GM19372 (cell line): ENCODE measurements at regions not wholly inside any gene's neighbourhood (a gene's known extent, or its start where the extent isn't known, plus 50 kb on each side); places are given as distances from the start of the nearest gene placed in this dataset.
"Not testable (repeated sequence)": the region's sequence is repeated elsewhere in the genome, so short reads cannot be mapped to it uniquely, and the experiment has no call there.

Source experiments
- ATAC-seq: cut with Tn5 transposase; IDR thresholded peaks from one replicate; pipeline ENCODE4 v1.9.1; 2021; ENCODE audit warnings: mild to moderate bottlenecking, low read depth, moderate library complexity; ENCODE audit not compliant: unreplicated experiment

DNA sequence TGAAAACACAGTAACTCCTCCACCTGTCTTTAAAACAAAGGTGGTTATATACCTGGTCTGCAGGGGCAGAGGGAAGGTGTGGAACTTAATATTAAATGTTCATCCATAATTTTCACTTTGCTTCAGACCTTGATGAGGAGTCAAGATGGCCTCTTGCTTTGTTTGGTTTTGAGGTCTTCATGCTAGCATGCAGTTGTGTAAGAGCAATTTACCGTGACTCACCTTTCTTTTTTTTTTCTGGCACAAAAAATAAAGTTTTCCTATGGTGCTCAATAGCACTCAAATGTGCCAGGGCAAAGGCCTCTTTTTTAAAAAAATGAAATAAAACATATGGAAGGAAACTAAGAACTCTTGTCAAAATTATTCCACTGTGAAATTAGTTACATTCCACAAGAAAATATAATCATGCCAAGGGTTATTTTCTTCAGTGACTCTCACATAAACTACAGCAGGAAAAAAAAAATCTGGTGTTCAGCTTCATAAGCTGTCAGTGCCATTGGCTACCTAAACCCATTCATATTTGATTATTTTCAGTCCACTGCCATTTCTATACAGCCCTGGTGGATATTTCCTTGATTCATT, 128.2 kb downstream of the SLC7A11 start:
- ATAC-seq, result no peak

- ATAC-seq, result not testable (repeated sequence)
Observed at GRCh38 chr4:138112890-138113289, 129.3 kb downstream of the SLC7A11 start.

DNA sequence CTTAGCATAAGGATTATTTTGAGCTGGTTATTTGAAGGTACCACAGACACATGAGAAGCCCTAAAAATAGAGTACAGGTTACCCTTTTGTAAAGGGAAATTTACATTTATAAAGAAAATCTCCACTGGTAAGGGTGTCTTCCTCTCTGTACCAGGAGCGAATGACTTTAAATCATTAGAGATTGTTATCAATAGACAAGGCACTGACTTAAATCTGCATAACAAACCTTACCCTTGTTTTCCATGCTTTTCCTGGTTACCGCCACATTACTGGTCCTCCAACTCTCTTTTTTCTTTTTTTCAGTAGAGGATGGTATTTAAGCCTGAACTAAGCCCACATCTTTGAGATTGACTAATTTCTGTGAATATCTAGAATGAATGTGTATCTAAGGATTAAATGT, 129.8 kb downstream of the SLC7A11 start:
- ATAC-seq, result no peak

DNA sequence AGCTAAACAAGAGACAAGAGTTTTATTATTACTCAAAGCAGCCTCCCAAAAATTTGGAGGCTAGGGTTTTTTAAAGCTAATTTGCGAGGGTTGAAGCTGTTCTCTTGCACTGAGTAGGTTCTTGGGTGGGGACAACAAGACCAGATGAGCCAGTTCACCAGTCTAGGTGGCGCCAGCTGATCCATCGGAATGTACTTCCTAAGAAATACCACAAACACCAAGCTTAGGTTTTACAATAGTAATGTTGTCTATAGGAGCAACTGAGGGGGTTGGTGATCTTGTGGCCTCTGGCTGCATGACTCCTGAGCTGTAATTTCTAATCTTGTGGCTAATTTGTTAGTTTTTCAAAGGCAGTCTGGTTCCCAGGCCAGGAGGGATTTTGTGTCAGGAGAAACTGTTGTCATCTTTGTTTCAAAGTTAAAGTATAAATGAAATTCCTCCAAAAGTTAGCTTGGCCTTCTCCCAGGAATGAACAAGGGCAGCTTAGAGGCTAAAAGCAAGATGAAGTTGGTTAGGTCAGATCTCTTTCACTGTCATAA, 130.6 kb downstream of the SLC7A11 start:
- ATAC-seq, result no peak

GRCh38 chr4:138110815-138111214, 131.3 kb downstream of the SLC7A11 start:
- no peak for ATAC-seq

DNA sequence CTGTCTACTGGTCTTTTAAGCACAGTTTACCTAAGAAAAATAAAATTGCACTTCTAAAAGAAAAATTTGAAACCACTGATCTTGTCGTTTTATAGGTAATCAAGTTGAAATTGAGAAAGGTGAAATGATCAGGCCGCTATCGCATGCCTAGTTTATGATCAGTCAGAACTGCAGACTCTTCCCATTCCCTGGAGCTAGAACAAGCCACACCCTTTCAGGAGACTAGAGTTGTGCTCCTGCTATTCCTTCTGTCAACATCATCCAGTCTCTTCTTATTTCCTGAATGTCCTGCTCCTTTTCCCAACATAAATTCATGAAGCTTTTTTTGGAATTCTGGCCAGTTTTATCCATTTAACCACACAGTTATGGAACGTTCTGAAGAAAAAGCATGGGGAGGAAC, 135.1 kb downstream of the SLC7A11 start:
- no peak for ATAC-seq

- no peak for ATAC-seq
Observed at GRCh38 chr4:138105331-138105730, 136.8 kb downstream of the SLC7A11 start.

GRCh38 chr4:138104284-138104680, 137.9 kb downstream of the SLC7A11 start:
- no peak for ATAC-seq

DNA sequence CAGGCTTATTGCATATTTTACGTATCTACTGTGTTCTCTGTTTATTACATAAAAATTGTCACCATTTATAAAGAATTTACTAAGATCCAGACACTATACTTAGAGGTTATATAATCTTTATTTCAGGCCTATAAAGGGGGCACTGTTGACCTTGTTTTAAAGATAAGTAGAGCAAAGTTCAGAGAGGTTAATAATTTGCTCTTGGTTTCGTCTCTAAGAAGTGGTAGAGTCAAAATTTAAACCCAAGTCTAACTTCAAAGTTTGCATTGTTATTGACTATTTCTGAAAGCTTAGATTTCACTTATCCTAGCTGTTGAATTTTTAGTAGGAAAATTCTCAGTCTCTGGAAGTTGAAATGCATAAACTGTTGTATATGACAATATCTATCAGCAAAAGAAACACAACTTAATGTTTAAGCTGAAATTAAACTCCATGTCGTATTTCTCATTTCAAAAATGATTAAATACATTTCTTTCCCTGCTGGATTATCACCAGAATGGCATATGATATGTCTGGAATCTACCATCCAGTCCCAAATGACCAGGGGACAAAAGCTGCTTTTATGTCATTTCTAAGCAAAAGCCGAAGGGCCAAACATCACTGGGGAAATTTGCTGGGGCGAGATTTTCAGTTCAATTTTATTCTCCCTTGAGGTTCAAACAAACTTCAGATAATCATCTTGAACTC, 138.4 kb downstream of the SLC7A11 start:
- no peak for ATAC-seq

DNA sequence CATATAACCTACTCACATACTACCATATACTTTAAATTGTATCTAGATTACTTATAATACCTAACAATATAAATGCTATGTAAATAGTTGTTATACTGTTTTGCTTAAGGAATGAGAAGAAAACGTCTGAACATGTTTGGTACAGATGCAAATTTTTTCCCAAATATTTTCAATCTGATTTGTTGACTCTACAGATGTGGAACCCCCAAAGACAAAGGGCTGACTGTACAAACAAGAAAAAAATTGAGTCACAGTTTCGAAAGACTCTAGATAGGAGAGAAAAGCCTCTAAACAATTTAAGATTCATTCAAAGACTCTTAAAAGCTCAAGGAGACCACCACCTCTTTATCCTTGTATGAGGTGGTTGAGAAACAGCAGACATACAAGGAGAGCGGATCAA, 142.8 kb downstream of the SLC7A11 start:
- ATAC-seq, result no peak

DNA sequence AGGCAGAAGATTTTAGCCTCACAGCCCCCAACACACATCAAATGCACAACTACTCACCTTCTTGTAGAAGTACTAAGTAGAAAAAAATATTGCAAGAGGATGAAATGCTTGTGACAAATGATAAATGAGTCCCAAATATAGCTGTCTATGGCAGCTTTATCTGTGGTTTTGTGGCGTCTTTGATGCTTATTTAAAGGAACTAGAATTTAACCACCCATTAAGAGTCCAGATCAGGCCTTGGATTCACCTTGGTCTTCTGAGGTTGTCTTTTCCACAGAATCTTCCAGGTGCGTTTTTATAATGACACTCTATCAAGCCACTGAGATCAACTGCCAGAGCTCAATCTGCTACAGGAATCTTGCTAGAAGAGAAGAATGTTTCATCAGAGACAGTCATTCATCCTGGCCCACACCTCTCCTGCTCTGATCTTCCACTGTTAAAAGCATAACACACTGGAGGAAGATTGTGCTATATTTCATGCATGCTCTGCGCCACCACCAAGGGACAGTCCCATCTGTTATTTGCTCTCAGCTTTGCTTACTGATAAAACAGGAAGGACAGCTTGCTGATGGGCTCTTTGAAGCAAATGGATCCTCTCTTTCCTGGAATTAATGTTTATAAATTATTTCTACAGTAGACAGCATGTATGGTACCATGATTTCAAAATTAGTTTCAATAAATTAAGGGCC, 144.1 kb downstream of the SLC7A11 start:
- ATAC-seq, result no peak

GRCh38 chr4:138096384-138097062, 145.6 kb downstream of the SLC7A11 start:
- ATAC-seq, result no peak

GRCh38 chr4:138095378-138095777, 146.8 kb downstream of the SLC7A11 start:
- ATAC-seq, result no peak

DNA sequence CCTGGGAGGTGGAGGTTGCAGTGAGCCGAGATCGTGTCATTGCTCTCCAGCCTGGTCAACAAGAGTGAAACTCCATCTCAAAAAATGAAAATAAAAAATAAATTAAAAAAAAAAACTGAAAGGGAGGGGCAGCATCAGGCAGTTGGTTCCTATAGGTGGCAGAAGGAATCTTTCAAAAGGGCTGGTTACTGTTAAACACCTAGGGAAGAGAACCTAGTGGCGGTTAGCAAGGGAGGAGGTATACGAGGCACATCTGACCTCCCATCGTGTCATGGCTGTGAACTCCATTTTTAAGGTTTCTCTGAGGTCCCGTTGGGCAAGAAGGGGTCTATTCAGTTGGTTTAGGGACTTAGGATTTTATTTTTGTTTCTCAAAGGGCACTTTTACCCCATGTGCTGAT, 150.1 kb downstream of the SLC7A11 start:
- ATAC-seq, result no peak

DNA sequence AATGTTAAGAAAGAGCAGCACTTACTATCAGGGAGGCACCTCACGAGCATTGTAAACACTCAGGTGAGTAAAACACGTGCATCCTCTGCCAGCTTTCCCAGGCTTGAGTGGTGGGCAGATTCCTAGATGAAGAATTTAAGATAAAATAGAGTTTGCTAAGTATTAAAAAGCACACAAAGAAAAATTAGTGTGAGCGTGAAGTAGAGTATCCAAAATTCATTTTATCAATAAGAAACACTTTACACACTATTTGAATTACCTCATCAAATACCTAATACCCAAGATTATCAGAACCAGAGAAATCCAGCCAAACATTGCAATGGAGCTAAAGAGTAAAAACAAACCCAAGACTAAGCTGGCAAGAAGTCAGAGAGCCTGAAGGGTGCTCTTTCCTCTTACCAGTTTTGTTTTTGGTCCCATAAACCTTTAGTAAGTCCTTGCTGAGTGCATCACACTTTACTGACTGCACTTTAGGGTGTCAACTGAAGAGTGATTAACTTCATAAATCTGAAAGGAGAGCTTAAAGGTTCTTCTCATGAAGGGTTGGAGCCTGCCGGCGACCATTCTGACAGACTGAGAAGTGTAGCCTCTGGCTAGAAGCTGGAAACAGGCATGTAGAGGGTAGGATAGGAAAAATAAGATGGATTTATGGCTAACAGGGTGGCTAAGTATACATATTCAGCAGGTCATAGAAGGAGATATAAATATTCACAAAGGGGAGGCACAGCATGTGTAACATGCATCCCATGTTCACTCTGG, 151.1 kb downstream of the SLC7A11 start:
- ATAC-seq, result no peak

DNA sequence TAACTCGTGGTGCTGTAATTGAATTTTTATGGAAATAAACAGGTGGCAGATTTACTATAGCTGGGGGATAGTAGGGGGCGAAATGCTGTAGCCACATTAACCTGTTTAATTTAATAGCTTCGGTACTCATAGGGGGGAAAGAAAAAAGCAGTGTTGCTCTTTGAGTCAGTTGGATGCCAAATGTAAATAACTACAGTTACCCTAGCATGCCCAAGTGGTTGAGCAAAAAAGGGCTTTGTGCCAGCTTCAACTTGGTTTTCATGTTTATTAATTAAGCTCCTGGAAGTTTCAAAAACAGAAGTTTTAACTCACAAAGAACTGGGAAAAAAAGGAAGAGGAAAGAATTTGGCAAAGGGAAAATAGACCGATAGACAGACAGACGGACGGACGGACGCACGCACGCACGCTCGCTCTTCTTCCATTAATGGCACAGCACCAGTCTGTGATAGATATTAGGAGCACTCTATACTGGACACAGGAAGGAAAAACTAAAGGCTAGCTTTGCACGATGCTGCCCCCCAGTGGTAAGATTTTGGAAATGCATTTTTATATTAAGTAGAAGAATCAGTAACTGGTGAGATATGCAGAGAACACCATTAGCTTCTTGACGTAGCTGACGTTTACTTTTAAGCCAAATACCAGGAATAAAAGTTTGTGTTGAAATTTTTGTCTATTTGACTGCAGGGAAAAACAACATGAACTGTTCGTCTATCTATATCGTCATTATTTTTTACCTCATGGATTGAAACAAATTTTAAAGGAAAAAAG, 151.8 kb downstream of the SLC7A11 start:
- ATAC-seq, result peak; percentile 87

DNA sequence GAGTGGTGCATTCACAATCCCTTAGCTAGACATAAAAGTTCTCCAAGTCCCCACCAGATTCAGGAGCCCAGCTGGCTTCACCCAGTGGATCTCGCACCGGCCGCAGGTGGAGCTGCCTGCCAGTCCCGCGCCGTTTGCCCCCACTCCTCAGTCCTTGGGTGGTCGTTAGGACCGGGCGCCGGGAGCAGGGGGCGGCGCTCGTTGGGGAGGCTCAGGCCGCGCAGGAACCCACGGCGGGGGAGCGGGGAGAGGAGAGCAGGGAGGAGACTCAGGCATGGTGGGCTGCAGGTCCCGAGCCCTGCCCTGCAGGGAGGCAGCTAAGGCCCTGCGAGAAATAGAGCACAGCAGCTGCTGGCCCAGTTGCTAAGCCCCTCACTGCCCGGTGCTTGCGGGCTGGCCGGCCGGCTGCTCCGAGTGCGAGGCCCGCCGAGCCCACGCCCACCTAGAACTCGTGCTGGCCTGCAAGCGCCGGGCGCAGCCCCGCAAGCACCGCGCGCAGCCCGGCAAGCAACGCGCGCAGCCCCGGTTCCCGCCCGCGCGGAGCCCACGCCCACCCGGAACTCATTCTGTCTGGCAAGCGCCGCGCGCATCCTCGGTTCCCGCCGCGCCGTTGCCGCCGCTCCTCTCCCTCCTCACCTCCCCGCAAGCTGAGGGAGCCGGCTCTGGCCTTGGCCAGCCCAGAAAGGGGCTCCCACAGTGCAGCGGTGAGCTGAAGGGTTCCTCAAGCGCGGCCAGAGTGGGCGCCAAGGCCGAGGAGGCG, 153.5 kb downstream of the SLC7A11 start:
- no peak for ATAC-seq

DNA sequence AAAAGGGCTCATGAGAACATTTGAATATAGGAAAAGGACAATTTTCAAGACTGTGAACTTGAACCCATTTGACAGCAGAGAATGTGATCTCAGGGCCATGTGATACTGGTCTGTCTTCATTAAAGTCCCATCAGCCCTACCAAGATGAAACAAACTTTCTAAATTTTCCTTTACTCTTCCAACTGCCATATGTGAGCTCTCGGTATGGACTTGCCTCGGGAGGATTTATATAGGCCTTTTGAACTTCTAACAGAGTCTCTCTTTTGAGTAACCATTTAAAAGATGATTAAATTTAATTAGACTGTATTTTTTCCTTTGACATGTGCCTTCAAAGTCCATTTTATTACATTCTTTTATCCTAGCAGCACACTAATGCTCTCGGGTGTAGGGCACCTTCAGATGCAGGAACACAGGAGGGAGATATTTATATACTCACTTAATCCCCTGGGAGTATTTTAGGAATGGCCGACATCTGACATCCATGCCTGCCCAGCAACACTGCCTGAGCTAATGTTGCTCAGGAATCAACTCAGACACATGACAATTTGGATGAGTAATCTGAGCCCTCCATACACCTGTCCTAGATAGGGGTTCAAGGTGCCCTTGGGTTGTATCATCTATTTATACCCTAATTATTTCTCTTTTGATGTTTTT, 155.0 kb downstream of the SLC7A11 start:
- ATAC-seq, result no peak
